Left kidney (tissue), 1 donor: ENCODE measurements at regions not wholly inside any gene's neighbourhood (a gene's known extent, or its start where the extent isn't known, plus 50 kb on each side); places are given as distances from the start of the nearest gene placed in this dataset.
"Not testable (repeated sequence)": the region's sequence is repeated elsewhere in the genome, so short reads cannot be mapped to it uniquely, and the experiment has no call there.

Experiments
- DNase-seq: peaks from one replicate; pipeline ENCODE4 v3.0.0-alpha.2; 2013

DNA sequence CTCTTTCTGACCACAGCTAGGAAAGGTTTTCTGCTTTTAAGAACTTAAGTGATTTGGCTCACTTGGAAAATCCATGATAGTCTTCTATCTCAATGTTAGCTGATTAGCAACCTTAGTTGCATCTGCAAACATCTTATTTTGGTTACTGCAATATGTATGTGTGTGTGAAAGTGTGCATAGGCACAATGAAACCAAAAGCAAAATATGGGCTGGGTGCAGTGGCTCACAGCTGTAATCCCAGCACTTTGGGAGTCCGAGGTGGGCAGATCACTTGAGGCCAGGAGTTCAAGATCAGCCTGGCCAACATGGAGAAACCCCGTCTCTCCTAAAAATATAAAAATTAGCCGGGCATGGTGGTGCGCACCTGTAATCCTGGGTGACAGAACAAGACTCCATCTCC, 246.9 kb upstream of the NCAM1 start:
- not testable (repeated sequence) for DNase-seq

DNA sequence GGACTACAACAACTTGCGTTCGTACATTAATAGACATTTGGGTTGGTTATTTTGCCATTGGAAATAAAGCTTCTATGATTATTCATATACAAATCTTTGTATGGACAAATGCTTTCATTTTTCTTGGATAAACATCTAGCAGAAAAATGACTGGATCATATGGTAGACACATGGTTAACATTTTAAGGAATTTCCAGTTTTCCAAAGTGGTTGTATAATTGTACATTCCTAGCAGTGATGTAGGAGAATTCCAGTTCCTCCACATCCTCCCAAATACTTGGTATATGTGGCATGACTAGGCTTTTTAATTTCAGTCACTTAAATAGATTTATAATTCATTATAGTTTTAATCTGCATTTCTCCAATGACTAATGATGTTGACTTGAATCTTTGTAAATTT, 246.2 kb upstream of the NCAM1 start:
- no peak for DNase-seq

GRCh38 chr11:112718483-112718882, 242.7 kb upstream of the NCAM1 start:
- no peak for DNase-seq

DNA sequence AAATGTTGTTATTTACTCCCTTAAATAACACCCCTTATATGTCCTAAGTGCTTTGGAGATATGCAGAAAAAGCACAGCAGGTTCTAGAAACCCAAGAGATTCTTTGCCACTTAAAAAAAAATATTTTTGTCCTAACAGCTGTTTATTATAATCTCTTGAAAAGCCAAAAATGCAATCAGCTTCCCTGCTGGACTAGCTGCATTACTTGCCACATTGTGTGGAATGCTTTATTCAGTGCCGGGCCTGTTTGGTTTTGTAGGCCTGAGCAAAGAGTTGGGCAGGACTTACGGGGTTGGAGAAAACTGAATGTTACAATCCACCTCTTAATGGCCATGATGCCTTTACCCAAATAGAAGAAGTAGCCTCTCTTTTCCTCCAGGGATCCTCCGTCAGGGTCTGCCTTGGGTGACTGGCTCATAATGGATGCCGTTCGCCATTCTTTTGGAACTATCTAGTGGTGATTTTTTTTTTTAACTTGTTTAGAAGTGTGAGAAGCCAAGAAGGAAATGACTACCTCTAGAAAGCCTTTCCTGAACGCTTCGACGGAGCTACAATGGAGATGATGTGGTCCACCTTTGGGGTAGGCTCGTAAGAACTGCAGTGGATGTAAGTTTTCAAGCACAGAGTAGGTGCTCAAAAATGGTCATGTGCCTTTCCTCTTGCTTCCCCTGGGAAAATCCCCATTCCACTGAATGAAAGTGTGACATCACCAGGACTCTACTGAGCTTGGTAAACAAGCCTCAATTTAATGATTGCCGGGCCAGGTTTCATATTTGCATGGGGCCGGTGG, 241.3 kb upstream of the NCAM1 start:
- DNase-seq: no peak

DNA sequence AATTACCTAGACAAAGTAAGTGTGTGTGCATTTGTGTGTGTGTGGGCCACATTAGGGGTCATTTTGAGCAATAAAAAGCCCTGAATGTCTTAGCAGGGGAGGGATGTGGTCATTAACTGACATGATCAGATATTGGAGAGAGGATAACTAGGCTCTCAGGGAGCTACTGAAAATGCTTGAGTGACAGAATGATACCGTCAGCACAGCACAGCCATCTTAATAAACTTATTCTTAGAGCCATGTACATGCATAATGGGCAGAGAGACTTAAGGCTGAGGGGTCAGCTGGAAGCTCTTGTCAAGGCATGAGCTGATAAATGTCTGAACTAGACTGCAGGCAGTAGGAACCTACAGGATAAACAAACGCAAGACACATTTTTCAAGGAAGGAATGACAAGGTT, 239.1 kb upstream of the NCAM1 start:
- DNase-seq: no peak

DNA sequence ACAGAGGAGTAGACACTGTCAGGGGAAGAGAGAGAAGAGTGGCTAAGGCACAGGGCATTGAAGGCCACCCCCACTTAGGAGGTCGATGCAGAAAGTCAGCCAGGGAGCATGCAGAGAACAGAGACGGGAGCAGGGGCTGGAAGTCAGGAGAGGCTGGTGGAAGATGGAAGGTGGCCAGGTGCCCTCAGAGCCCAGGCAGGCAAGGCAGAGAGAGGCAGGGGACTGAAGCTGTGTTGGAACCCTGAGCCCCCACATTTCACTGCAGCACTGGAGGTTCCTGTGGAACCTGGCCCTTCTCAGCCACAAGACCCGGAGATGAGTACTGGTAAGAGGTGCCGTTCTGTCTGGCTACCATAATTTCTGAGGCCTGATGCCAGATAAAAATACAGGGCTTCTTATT, 238.3 kb upstream of the NCAM1 start:
- DNase-seq: no peak

DNA sequence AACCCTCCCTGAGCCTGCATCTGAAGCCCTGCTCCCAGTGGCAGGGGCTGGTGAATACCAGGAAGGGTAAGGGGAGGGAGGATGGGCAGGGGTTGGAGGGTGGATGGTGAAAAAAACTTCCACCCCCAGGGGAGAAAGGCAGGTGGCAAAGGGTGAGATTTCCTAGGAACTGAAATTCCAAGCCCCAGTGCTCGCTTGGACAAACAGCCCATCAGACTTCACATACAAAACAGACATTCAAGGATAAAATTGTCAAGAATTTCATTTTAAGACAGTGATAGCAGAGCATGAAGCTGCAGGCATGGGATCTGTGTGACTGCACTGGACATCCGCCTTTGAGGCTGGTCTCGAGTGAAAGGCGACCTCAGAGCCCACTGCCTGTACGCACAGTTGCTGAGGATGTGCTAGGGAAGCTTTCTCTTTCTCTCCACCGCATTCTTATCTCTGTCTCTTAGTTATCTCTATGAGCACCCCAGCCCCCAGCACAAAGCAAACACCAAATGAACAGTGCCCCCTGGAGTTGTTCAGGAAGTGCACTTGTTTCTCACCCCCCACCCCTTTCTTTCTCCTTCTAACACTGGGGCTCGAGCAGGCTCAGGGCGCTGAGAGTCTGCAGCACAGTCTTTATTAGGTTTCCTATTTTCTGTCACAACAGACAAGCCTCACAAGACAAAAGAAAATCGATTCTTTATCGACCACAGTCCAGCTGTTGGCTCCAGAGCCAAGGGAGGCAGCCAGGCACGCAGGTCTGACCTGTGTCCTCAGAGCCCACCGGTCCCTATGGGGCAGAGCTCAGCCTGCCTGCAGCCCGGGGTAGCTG, 237.3 kb upstream of the NCAM1 start:
- no peak for DNase-seq

GRCh38 chr11:112724496-112724790, 236.8 kb upstream of the NCAM1 start:
- no peak for DNase-seq

DNA sequence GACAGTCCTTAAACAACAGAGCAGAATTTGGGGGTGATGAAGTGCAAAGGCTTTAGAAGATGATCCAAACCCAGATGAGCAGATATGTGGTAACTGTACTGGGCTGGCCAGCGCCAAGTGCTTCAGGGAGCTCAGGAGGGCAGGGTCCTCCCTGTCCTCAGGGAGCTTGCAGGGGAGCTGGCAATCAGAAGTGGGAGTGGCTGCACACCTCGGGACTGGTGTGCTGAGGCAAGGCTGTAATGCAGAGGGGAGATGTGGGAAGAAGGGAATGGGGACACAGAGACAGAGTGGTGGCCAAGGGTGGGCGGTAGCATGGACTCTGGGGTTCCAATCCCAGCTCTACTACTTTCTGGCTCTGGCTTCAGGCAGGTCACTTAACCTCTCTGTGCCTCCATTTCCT, 235.6 kb upstream of the NCAM1 start:
- no peak for DNase-seq

DNA sequence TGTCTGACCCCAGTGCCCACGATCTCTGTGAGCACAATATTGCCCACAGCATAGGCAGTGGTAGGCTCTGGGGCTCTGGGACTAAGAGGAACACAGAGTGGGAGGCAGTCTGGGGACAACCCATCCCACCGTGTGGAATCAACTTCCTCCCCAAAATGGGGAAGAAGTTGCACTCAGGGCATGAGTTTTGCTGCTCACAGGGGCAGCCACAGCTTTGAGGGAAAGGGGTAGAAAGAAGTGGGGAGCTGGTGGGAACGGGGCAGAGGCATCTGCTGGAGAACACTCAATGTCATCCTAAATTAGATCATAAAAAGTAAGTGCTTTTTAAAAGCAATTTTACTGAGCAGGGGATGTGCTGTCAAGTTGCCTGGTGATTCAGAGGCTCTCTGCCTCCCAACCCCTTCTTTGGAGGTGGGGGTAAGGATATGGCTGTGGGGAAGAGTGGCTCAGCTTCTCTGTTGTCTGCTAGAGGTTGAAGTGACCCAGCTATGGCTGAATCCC, 233.8 kb upstream of the NCAM1 start:
- no peak for DNase-seq

DNA sequence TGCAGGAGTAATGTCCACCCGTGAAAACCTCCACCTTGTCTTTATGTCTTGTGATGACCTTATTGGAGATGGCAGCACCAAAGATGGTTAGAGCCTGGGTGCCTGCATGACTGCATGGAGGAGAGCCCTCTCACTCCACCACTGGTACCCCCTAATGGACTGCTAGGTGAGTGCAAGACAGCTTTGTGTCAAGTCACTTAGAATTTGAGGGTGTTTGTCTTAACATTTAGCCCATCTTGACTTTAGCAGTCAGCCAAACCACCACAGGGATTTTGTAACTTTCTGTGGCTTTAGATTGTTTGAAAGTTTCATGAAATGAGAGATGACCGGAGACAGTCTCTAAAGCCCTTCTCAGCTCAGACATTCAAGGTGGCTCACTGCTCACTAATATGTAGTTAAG, 232.9 kb upstream of the NCAM1 start:
- DNase-seq: no peak

DNA sequence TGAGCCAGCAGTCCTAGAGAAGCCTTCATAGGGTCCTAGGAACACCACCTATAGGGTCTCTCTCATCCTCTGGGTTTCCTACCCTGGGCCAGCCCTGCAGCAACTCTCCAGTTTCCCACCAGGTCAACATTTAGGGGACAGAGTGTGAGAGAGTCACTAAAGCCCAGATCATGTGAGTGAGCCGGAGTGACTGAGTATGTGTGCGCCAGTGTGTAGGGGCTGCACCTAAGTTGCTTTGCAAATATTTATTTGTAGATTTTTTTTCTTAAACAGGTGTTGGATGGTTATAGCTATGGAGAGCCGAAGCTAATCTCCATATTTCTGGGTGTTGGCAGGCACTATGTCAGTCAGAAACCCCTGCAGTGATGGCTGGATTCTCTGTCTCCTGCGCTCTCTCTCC, 232.5 kb upstream of the NCAM1 start:
- DNase-seq: no peak

DNA sequence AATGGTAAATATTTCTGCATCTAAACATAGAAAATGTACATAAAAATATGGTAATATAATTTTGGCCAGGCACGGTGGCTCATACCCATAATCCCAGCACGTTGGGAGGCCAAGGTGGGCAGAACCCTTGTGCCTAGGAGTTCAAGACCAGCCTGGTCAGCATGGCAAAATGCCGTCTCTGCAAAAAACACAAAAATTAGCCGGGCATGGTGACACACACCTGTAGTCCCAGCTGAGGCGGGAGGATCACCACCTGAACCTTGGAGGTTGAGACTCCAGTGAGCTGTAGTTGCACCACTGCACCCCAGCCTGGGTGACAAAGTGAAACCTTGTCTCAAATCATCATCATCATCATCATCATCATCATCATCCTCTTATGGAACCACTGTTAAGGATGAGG, 230.6 kb upstream of the NCAM1 start:
- DNase-seq: no peak

DNA sequence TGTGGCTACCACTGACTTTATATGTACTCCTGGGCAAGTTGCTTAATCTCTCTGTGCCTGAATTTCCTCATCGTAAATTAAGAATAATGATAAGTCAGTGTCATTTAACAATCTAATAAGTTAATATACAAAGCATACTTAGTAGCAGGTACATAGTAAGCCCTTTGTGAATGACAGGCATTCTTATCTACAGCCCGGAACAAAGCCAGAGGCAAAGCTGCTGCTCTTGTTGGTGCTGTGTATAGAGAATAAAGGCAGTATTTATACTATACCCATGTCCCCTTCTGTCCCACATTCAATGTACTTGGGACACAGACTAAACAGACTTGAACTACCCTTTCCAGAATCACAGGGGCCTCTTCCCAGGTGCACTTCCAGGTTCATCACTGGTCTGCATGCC, 229.7 kb upstream of the NCAM1 start:
- no peak for DNase-seq

- no peak for DNase-seq
Measured at GRCh38 chr11:112732031-112732430, 229.2 kb upstream of the NCAM1 start.

GRCh38 chr11:112734207-112734606, 227.0 kb upstream of the NCAM1 start:
- peak; percentile 76 for DNase-seq

DNA sequence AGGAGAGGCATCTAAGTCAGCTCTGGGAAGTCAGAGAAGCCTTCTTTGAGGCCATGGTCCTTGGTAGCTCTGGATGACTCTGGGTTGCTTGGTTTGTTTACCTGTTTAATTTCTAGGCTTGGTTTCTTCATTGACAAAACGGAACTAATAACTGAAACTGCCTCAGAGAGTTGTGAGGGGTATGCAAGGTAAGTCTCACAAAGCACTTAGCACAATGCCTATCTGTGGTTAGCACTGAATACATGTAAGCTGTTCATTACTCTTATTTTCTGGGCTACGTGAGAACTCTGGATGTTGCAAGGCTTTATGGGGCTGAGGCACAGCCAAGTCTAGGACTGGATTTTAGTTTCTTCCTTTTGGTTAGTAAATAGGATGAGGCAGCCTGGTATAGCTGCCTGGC, 225.8 kb upstream of the NCAM1 start:
- no peak for DNase-seq

- DNase-seq: no peak
Measured at GRCh38 chr11:112744041-112744440, 217.2 kb upstream of the NCAM1 start.

DNA sequence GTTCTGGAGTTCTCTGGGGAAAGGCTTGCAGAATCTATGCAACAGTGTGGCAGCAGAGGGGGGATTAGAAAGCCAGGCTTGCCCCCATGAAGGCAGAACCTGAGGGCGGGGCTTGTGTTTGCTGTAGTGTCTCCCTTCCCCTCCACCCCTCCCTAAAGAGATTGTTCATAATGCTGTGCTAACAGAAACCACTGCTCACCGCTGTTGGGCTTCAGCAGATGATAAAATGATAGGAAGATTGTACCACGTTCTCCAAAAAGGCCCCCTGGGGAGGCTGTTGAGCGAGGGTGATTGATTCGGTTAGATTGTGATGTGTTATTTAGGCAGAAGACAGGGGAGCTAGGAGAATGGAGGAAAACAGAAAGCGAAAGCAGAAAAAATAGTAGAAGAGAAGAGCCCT, 215.2 kb upstream of the NCAM1 start:
- no peak for DNase-seq

DNA sequence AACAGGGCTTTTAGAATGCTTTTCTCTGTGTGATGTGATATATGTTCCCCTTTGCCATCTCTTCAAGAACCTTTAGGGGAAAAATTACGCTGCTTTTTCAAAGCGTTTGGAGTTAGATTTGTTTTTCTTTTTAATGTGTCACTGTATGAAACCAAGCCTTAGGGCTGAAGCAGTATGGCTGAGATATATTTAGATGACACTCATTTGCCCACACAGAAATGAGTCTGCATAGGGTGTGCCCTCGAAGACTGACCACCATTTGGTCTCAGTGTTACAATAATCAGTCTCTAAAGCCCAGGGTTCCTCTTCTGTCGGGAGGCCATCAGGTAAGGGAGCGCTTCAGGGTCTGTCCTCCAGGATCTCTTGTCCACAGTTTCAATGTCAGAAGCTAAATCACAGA, 213.0 kb upstream of the NCAM1 start:
- no peak for DNase-seq

DNA sequence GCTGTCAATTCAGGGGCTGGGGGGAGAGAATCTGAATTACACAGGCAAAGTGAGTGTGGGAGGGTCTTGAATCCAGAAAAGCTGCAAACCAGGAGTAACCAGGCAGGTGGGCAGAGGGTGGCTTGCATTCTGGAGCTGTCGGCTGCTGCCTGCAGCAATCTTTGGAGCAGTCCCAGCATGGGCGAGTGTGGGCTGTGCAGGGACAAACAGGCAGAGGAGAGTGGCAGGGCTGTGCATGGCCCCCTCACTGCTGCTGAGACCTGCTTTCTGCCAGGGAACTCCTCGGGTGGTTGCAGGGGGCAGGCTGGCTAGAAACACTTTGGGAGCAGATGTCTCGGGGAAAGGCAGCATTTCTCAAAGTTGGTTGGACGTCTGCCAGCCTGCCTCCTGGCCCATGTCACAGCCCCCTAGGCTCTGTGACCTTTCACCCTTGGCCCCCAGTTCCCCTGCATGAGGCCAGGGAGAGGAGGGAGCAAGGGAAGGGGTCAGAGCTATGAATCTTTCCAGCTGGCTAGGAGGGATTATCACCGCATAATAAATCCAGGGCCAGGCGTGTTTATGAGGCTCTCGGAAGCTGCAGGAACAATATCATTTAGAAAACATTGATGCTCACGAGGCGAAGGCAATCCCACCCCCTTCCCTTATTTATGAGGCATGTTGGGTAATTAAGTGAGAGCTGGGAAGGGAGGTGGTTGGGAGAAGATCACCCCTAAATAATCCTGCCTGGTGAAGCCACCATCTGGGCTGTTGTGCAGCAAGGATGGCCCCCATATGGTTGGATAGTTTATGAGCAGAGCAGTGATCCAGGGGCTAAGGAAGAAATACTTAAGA, 212.3 kb upstream of the NCAM1 start:
- peak; percentile 77 for DNase-seq

- no peak for DNase-seq
Measured at GRCh38 chr11:112751329-112751728, 209.9 kb upstream of the NCAM1 start.

DNA sequence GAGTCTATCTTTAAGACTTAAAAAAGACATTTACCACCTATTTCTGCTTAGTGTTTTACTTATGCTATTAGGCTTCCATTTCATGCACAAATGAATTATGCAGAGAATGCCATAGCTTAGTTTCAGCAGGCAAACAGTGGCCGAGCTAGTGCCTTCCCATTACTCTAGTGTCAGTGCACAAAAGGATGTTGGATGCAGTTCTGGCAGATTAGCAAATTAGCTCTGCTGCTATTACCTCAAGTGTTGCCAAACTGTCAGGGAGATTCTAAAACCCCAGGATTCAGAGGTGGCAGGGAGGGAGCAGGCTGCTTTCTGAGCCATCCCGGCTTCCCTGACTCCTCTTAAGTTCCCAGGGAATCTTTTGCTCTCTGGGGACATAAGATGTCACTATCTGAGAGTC, 209.4 kb upstream of the NCAM1 start:
- no peak for DNase-seq
